ENCODE measurements at regions not wholly inside any gene's neighbourhood (a gene's known extent, or its start where the extent isn't known, plus 50 kb on each side); places are given as distances from the start of the nearest gene placed in this dataset.
A peak's percentile ranks its signal among the peaks of the same experiment; 100 is the strongest.
"Not testable (repeated sequence)": the region's sequence is repeated elsewhere in the genome, so short reads cannot be mapped to it uniquely, and the experiment has no call there.

- DNase-seq (ENCODE audit: low read depth) = no peak
Observed at GRCh38 chr7:85322252-85322651, 135.4 kb upstream of the SEMA3D start.

- no peak for DNase-seq (ENCODE audit: low read depth)
Observed at GRCh38 chr7:85320699-85321476, 134.0 kb upstream of the SEMA3D start.

GRCh38 chr7:85316489-85316888 is 129.6 kb upstream of the SEMA3D start:
- DNase-seq (ENCODE audit: low read depth) = no peak

- no peak for DNase-seq (ENCODE audit: low read depth)
Observed at GRCh38 chr7:85310301-85310700, 123.4 kb upstream of the SEMA3D start.

DNA sequence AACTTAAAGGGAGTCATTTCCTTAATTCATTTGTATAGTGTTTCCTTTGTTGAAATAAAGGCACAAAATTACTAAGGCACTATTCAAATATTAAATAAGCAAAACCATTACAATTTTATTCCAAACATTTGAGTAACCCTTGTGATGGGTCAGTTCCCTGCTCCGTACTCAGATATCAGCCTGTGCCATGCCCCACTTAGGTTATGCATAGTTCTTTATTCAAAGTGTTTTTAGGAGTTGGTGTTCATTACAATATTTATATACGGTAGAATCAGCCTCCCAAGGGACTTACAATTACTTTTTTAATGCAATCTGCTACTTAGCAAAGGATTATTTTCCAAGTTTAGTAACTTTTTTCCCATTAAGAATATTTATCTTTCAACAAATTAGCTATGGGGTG is 119.3 kb upstream of the SEMA3D start:
- no peak for DNase-seq (ENCODE audit: low read depth)

- DNase-seq (ENCODE audit: low read depth) = no peak
Observed at GRCh38 chr7:85294176-85294575, 107.3 kb upstream of the SEMA3D start.

- DNase-seq (ENCODE audit: low read depth) = no peak
Observed at GRCh38 chr7:85292908-85293576, 106.2 kb upstream of the SEMA3D start.

GRCh38 chr7:85290269-85290668 is 103.4 kb upstream of the SEMA3D start:
- DNase-seq (ENCODE audit: low read depth) = no peak

GRCh38 chr7:85289279-85289678 is 102.4 kb upstream of the SEMA3D start:
- DNase-seq (ENCODE audit: low read depth) = no peak

DNA sequence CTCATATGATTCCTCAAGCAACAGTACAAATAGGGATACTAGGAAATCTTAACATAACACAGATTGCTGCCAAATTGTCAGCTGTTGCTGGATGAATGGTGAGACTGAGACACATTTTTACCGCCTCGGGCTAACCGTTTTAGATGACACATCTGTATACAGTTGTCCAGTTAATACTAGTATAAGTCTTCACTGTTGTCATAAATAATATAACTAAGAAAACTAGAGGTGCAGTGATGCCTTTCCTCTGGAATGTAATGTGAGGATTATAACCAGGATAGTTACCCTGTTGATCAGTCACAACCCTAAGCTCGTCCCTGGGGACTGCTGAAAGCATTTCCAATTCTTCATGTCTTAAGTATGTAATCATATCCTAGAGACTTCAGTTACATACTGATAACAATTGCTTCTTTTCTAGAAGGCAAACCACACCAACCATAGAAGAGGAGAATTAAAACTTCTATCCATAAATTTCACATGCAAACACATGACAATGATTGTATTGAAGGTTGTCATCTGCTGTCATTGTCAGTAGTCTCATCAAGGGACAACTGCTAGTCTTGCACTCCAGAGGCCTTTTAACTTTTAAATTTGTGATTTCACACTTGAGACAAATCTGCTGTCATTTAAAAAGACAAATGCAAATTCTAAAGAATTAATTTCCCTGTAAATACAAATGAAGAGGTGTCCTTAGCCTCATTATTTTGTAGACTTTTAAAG is 100.4 kb upstream of the SEMA3D start:
- peak; percentile 36 for DNase-seq (ENCODE audit: low read depth)

DNA sequence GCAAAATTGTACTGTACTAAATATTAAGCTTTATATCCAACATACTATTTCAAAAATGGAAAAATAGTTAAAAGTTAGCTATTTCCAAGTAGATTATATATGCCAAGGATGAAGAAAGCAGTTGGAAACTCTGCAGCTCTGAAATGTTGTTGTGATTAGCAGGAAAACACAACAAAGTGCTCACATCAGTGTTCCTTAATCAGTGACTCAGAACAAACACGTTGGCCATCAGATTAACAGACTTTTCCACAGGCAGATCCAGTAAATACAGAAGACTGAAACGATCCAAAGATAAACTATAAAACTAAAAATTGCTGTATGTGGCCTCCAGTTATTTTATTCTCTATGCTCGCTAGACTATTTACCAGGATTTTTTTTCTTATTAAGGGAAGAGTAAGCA is 99.6 kb upstream of the SEMA3D start:
- no peak for DNase-seq (ENCODE audit: low read depth)

GRCh38 chr7:85285527-85285926 is 98.7 kb upstream of the SEMA3D start:
- DNase-seq (ENCODE audit: low read depth) = no peak

DNA sequence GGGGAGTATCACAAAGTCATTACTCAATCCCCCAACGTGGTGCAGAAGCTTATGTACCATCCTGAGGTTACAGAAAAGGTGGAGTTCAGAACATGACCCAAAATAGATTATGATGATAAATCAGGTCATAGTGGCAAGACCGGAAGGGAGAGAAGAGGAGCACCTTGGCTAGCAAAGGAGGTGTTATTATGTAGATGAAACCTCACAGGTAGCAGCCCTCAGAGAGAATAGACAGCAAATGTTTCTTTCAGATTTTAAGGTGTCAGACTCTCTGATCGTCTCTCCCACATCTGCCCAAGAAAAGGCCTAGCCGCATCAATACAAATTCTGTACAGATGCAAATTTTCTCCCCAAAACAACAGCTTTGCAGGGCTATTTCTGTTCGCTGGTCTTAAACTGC is 88.3 kb upstream of the SEMA3D start:
- no peak for DNase-seq (ENCODE audit: low read depth)

DNA sequence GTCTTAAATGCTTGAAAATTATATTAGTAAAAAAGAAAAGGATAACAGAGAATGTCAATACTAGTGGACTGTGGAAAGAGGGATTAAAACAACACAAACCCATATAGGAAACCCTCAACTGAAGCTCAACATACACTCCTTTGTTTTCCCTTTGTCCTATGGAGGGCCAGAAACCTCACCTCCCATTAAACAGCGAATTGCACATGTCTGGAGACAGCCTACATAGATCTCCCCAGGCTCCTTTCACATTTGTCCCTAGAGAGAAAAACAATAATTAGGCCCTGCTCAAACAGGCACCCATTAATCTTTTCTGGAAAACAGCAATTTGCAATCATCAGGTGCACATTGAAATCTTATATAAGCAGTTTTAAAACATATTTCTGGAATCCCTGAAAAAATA is 87.6 kb upstream of the SEMA3D start:
- DNase-seq (ENCODE audit: low read depth) = no peak

GRCh38 chr7:85262891-85263290 is 76.0 kb upstream of the SEMA3D start:
- no peak for DNase-seq (ENCODE audit: low read depth)

- no peak for DNase-seq (ENCODE audit: low read depth)
Observed at GRCh38 chr7:85261336-85261735, 74.5 kb upstream of the SEMA3D start.

DNA sequence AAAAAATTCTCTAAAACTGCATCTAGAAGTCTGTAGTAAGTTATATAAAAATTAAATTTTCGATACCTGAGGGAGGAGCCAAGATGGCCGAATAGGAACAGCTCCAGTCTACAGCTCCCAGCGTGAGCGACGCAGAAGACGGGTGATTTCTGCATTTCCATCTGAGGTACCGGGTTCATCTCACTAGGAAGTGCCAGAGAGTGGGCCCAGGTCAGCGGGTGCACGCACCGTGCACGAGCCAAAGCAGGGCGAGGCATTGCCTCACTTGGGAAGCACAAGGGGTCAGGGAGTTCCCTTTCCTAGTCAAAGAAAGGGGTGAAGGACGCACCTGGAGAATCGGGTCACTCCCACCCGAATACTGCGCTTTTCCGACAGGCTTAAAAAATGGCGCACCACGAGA is 62.9 kb upstream of the SEMA3D start:
- not testable (repeated sequence) for DNase-seq (ENCODE audit: low read depth)

- DNase-seq (ENCODE audit: low read depth) = no peak
Observed at GRCh38 chr7:85239109-85239508, 52.3 kb upstream of the SEMA3D start.

GRCh38 chr7:85237721-85238120 is 50.9 kb upstream of the SEMA3D start:
- peak; percentile 11 for DNase-seq (ENCODE audit: low read depth)

All from HS-5 (cell line).